ENCODE measurements at regions not wholly inside any gene's neighbourhood (a gene's known extent, or its start where the extent isn't known, plus 50 kb on each side); places are given as distances from the start of the nearest gene placed in this dataset.

GRCh38 chr7:106606120-106606519 lies 54.8 kb downstream of the CCDC71L start:
- intact Hi-C loops (cut with DNase I): no loop called here
- DNase-seq (ENCODE audit: low spot score) (no peak), ATAC-seq (no peak)

- ATAC-seq (no peak), DNase-seq (ENCODE audit: low spot score) (no peak)
- intact Hi-C loops (cut with DNase I): no loop called here
These were observed 56.0 kb downstream of the CCDC71L start for GRCh38 chr7:106604971-106605370.

GRCh38 chr7:106604303-106604924 lies 56.5 kb downstream of the CCDC71L start:
- ATAC-seq (no peak), DNase-seq (ENCODE audit: low spot score) (no peak)
- intact Hi-C loops (cut with DNase I): no loop called here

DNA sequence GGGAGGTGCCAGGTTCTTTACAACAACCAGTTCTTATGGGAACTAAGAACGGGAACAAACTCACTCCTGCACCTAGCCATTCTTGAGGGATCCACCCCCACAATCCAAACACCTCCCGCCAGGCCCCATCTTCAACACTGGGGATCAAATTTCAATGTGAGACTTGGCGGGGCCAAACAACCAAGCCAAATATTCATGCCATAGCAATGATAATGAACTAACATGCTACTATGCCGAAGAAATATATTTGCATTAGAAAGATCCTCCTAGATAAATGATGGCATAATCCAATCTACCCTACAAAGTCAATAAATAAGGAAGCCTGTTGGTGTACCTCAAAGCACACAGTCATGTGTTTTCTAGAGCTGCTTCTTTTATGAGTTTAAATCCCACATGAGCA lies 57.6 kb downstream of the CCDC71L start:
- intact Hi-C loops (cut with DNase I): no loop called here
- no peak for DNase-seq (ENCODE audit: low spot score)
- ATAC-seq: no peak

DNA sequence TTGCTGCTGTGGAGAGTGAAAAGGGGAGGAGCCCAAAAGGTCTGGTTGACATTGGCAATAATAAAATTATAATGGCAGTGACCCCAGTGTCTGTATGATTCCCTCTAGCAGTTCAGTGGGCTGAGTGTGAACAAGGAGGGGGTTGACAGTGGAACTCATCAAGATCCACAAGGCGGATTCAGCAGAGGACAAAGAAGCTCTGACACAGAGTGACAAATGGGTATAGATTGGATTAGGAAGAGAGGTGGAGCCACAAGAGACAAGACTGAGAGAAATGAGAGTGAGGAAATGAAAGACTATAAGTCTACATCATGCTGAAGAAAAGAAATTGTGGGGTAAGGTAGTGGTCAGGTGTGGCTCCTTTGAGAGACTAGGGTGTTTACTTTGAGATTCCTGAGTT lies 58.9 kb downstream of the CCDC71L start:
- ATAC-seq: no peak
- intact Hi-C loops (cut with DNase I): no loop called here
- DNase-seq (ENCODE audit: low spot score): no peak

GRCh38 chr7:106600569-106601373 lies 60.2 kb downstream of the CCDC71L start:
- DNase-seq (ENCODE audit: low spot score): no peak
- intact Hi-C loops (cut with DNase I): no loop called here
- ATAC-seq: no peak

DNA sequence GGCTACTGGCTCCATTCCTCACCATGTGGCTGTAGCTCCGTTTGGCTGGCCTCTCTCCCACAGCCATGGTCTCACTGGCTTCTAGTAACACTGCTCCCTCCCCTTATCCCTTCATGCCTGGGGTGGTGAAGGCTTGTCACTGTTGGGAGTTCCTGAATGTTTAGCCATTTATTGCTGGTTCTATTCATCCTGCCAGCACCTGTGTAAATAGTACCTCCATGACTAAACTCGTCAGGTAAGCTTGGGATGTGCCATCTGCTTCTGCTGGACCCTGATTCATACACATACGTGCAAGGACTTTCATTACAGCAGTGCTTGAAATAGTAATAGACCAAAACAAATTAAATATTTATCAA lies 61.6 kb downstream of the CCDC71L start:
- no peak for DNase-seq (ENCODE audit: low spot score)
- ATAC-seq: no peak

DNA sequence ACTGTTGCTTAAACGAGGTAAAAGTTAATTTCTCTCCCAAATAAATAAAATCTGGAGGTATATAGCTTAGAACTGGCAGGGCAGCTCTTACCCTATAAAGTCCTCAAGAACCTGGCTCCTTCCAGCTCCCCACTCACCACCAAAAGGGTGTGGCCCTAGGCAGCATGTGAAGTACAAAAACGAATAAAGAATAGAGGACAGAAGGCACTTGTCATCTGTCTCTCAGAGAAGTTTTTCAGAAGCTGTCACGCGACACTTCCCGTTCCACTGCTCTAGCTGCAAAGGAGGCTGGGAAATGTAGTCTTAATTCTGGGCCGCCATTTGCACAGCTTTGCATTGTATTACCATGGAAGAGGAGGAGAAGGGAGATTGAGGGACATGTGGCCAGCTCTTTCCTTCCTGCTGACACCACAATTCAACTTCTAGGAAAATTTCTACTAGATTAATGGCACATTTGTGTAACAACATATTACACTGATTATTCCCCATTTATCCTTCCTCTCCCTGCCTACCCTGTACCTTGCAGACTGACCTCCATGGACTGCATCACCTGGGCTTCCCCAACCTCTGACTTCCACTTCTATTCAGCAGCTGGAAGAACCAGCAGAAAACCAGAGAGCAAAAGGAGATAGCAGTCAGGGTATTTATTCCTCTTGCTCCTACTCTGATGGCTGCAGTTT lies 62.2 kb downstream of the CCDC71L start:
- ATAC-seq: peak; percentile 92
- DNase-seq (ENCODE audit: low spot score): peak; percentile 62
- intact Hi-C loops (cut with DNase I): no loop called here

More for the DNA sequence above, 61.6 kb downstream of the CCDC71L start:
- intact Hi-C loops (cut with DNase I): no loop called here

- no peak for DNase-seq (ENCODE audit: low spot score)
- intact Hi-C loops (cut with DNase I): no loop called here
- ATAC-seq: no peak
These were observed 63.0 kb downstream of the CCDC71L start for GRCh38 chr7:106597751-106598546.

GRCh38 chr7:106597014-106597413 lies 63.9 kb downstream of the CCDC71L start:
- DNase-seq (ENCODE audit: low spot score): no peak
- no peak for ATAC-seq
- intact Hi-C loops (cut with DNase I): no loop called here

GRCh38 chr7:106595922-106596321 lies 65.0 kb downstream of the CCDC71L start:
- ATAC-seq (no peak), DNase-seq (ENCODE audit: low spot score) (no peak)
- intact Hi-C loops (cut with DNase I): no loop called here

DNA sequence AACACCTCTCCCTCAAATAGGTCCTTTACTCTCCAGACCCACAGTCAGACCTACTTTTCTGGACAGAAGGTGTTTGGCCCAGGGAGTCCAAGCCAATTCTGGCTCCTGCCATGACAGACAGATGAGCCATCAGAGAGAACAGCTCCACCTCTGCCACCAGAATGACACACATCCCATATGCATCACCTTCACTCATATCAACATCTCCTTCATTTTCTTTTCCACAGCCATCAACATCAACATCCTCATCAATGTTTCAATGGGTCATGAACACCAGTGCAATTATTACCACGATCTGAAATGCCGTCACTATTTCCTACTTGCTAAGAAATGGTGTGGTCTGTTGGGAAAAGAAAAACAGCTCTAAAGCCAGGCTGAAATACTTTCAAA lies 67.9 kb downstream of the CCDC71L start:
- ATAC-seq (no peak), DNase-seq (ENCODE audit: low spot score) (no peak)
- intact Hi-C loops (cut with DNase I): no loop called here

DNA sequence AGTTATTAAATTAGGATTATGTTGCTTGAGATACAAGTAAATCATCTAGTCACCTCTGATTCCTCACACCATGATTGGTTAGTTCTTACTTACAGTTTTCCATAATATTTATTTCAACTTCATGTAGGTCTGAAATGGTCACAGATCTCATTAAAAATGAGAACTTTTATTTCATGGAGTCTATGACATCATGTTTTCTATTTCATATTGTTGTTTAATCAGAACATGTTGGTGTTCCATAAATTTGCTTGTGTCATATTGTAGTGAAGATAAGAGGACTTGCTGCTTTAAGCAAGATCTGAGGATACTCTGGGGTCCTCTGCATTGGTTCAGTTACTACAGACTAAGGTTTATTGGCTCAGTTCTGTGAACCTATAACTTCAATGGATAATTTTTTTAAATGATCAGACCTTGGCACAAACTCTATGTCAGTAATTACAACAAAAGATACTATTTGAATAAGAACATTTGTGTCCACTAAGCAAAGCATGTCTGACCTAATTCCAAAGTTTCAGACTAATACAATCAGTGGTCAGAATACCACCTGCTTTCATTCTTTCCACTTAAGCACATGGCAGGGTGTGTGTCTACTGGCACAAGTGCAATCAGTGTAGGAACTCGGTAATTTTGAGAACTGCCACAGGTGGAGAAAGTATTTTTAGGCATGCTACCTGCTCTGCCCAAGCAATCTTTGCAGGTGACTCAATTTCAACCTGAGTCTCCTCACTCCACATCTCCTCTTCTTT lies 68.5 kb downstream of the CCDC71L start:
- ATAC-seq: no peak
- intact Hi-C loops (cut with DNase I): no loop called here
- DNase-seq (ENCODE audit: low spot score): no peak

DNA sequence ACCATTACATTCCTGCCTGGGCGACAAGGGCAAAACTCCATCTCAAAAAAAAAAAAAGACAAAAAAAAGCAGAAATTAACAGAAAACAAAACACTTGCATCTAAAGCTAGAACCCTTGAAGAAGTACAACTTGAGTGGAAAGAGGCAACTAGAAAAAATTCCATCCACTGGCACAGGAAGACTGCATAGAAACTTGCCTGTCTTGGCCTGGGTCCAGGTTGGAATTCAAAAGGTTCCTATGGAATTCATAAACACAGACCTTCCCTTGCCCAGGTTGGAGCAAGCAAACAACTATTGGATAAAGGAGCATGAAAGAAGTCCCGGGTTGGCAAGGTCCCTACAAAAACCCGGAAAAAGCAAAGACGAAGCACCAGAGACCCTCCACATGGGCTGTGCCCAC lies 69.8 kb downstream of the CCDC71L start:
- intact Hi-C loops (cut with DNase I): no loop called here
- no peak for DNase-seq (ENCODE audit: low spot score)
- ATAC-seq: no peak

DNA sequence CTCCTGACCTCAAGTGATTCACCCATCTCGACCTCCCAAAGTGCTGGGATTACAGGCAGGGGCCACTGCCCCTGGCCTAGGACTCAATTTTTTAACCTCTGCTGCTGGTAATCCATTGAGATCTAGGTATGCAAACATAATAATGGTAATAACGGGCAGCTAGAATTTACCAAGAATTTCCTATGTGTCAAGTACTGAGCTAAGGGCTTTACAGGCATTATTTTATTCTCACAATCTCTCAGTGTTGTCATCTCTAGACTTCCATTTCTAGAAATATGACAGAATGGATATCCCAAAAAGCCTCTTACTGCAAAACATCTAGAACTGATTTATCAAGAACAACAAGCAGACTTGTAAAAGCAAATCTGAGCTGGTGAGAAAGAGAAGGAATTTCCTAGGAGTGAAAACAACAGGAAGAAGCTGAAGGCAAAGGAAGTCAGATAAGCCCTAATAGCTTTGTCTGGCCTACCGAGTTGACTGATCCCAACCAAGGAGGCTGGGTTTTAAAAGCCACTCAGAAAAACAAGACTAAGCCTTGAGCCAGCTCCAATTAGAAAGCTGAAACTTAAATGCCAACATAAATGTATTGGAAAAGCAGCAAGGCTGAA lies 70.6 kb downstream of the CCDC71L start:
- intact Hi-C loops (cut with DNase I): no loop called here
- no peak for DNase-seq (ENCODE audit: low spot score)
- no peak for ATAC-seq

GRCh38 chr7:106589198-106589879 lies 71.6 kb downstream of the CCDC71L start:
- DNase-seq (ENCODE audit: low spot score) (no peak), ATAC-seq (no peak)
- intact Hi-C loops (cut with DNase I): no loop called here

DNA sequence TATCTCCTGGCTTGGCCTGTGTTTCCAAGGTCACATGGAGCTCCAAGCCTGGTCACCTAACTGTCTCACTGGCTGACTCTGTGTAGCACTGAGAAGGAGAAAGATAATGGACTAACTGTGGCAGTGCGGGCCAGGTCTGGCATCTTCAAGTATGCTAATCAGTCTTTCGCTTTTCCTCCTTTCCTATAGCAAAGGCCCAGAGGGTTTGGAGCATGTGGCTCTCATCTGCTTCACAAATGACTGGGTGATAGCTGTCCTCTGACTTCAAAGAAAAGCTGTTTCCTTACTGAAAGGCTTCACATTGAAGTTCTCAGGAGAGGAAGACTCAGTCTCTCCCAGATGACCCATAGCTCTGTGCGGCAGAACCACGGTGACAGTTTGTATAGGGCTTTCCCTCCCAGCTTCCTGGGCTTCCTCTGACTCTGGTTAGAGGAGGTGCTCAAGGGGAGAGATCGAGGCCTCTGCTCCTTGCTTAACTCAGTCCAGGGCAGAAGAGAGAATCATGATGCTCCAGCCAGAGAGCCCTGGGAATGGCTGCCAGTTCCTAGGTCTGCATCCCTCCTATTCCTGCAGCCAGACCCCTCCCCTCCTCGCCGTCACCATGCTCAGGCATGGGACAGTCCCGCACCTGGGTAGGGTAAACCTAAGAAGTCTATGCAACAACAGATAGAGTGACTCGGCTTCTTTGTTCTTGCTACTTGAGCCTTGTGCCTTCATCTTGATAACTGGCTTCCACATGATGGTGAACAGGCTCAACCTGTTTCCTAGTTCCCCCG lies 72.3 kb downstream of the CCDC71L start:
- ATAC-seq (no peak), DNase-seq (ENCODE audit: low spot score) (no peak)
- intact Hi-C loops (cut with DNase I): no loop called here
